GM15510 (cell line): ENCODE measurements at regions not wholly inside any gene's neighbourhood (a gene's known extent, or its start where the extent isn't known, plus 50 kb on each side); places are given as distances from the start of the nearest gene placed in this dataset.

Source experiments
- POLR2A ChIP-seq: IDR thresholded peaks from 3 replicates; pipeline ENCODE4 v1.6.1; 2011; ENCODE audit warnings: borderline replicate concordance; ENCODE audit not compliant: insufficient read length; ENCODE audit errors: extremely low read depth

DNA sequence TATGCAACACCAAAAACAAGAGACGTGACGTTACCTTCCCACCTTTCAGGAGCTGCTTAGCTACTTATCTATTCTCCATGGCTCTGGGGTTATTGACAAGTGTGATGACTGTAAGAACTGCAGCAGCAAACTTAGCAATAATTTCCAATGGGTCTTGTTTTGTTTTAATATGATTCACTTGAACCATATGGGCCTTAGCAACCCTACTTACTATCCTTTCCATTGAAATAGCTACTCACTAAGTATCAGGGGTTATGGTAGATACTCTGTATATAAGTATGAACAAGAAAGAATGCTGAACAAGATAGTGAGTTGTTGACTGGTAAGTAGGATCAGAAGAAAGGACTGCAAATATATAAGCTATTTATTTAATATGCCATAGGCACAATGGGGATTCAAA is 69.3 kb upstream of the BBX start:
- no peak for TF ChIP-seq POLR2A

DNA sequence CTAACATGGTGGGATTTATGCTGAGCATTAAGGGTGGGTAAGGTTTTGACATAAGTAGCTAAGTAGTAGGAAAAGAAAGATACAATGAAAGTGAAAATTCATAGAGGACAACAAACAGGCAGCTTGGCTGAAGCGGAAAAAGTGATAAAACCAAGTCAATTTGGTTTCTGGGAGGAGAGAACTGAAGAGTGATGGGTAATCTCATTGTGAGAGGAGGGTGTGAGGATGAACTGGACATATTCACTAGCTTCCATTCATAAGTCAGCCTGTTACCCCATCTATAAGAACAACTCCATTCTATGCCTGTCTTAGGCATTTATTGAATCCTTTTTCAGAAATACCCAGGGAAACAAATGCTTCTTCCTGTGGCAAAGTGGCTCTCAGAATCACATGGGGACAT is 67.1 kb upstream of the BBX start:
- no peak for TF ChIP-seq POLR2A

DNA sequence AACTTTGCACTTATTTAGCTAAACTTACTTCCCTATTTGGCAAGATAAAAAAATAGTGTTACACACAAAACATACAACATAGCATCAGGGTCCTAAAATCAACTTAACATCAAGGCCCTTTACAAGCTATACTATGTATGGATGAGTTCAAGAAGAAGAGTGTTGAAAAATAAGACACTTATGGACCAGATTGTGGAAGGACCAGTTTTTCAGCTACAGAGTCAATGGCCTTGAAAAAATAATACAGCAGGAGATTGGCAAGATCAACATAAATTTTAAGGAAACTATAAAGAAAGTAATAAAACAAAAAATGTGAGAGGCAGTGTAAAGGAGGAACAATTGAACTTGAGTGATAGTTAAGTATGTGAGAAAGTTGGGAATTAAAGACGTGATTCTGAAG is 66.3 kb upstream of the BBX start:
- no peak for TF ChIP-seq POLR2A

DNA sequence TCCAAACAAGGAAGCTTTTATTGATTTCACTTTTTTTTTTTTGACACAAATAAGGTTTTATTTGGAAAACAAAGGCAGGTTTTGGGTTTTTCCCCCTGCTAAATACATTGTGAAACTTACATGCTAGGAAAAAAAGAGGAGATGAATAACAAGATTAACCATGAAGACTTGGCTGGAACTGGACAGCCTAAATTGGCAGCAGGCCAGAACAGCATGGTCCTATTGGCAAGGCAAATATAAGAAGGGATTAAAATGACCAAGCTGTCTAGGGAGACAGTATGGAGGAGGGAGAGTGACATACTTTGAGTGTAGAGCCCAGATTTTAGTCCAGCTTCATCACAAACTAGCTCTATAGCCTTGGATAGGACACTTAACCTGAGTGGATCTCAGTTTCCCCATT is 63.9 kb upstream of the BBX start:
- TF ChIP-seq POLR2A: no peak

DNA sequence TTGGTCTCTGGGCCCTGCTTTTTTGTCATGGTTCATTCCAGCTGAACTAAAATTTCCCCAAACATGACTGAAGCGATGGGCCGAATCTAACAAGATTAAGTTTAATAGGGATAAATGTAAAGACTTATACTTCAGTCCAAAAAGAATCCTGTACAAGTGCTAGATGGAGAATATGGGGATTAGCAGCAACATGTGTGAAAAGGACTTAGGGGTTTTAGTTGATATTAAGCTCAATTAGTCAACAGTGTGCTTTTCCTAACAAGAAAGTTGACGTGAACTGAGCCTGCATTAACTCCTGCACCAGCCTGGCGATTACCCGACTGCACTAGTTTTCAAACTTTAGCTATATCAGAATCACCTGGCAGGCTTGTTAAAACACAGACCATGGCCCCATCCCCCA is 61.0 kb upstream of the BBX start:
- no peak for TF ChIP-seq POLR2A

DNA sequence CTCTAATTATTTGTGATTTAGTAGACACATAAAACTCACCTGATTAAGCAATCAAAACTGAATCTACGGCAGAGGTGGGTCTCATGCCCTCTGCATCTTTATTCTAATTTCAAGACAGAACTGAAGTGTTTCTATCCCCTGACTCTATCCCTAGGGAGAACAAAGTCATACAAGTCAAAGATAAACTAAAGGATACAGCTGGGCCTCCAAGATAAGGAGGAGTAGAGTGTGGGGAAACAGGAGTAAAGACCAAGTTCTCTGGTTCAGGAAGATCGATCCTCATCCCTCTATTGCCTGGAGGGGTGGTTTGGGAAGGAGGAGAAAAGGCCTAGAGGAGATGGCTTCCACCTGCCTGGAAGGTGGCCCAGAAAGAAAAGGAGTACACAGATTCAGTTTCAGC is 58.7 kb upstream of the BBX start:
- no peak for TF ChIP-seq POLR2A

DNA sequence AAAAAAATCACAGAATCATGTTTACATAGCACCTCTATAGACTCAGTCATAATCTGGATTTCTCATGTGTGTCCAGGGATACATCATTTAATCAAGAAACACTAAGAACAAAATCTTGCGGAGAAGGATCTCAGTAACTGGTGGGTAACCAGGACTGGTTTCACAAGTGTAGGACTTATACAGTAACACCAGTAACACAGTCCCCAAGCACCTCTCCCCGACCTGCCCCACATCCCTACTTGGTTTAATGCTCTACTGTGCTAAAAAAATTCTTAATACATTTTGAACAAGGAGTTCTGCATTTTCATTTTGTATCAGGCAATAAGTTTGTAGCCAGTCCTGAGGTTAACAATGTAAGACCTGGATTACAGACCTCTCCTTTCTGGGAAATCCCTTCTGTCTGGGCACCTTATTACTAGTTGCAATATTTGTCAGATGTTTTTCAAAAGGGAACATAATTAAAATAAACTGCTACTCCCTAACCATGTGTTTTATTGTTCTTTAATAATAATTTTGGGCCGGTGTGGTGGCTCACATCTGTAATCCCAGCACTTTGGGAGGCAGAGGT is 57.6 kb upstream of the BBX start:
- TF ChIP-seq POLR2A: no peak

DNA sequence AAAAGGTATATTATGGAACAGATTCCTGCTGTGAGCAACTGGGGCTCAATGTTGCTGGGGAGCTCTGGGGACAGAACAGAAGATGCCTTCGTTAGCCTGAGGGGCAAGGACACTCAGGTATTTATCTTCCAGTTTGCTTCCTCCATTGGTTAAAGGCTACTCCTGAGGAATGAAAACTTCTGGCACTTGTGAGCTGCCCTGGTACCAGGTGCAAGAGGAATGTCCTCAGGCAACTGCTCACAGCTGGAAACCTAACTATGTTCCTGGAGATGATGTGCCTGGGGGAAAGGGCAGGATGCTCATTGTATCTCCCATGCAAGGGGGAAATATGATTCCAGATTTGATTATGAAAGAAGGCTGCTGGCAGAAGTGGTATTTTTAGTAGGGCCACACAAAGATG is 54.0 kb upstream of the BBX start:
- no peak for TF ChIP-seq POLR2A
